HepG2 (cell line): ENCODE measurements at regions not wholly inside any gene's neighbourhood (a gene's known extent, or its start where the extent isn't known, plus 50 kb on each side); places are given as distances from the start of the nearest gene placed in this dataset.

Experiments
- FOXA3 ChIP-seq: IDR thresholded peaks from 2 replicates; pipeline ENCODE4 v1.6.1; 2016; ENCODE audit warnings: missing genetic modification reagents, missing compliant biosample characterization
- GATAD2A ChIP-seq: IDR thresholded peaks from 2 replicates; pipeline ENCODE4 v1.6.1; 2016
- HNF4G ChIP-seq, 2 experiments: sonication (generic) in 1 of 2; formaldehyde crosslinking in 1 of 2; IDR thresholded peaks; 2 replicates each; pipeline versions ENCODE4 v1.4.0 to v1.6.1; 2011 to 2020; ENCODE audit warnings: borderline replicate concordance in 2 of 2, low read depth in 2 of 2, mild to moderate bottlenecking in 2 of 2, low read length in 1 of 2, missing genetic modification reagents in 1 of 2, moderate library complexity in 1 of 2
- HOXD1 ChIP-seq: sonication (generic); formaldehyde crosslinking; IDR thresholded peaks from 2 replicates; pipeline ENCODE4 v1.5.0; 2020; ENCODE audit warnings: missing genetic modification reagents
- KAT8 ChIP-seq: IDR thresholded peaks from 2 replicates; pipeline ENCODE4 v1.6.1; 2016; ENCODE audit warnings: missing genetic modification reagents, missing compliant biosample characterization
- KLF9 ChIP-seq: IDR thresholded peaks from 2 replicates; pipeline ENCODE4 v1.6.1; 2016; ENCODE audit warnings: low read depth
- MIXL1 ChIP-seq: IDR thresholded peaks from 2 replicates; pipeline ENCODE4 v1.6.1; 2016
- SAFB2 ChIP-seq: sonication (generic); formaldehyde crosslinking; IDR thresholded peaks from 2 replicates; pipeline ENCODE4 v1.5.1; 2020; ENCODE audit warnings: missing genetic modification reagents, low read depth, mild to moderate bottlenecking, borderline replicate concordance
- SNAI1 ChIP-seq: sonication (generic); formaldehyde crosslinking; IDR thresholded peaks from 2 replicates; pipeline ENCODE4 v1.5.0; 2020; ENCODE audit warnings: mild to moderate bottlenecking, missing genetic modification reagents, borderline replicate concordance
- ZBTB21 ChIP-seq: sonication (generic); formaldehyde crosslinking; IDR thresholded peaks from 2 replicates; pipeline ENCODE4 v1.4.0; 2020; ENCODE audit warnings: missing genetic modification reagents
- ZFX ChIP-seq: sonication (generic); formaldehyde crosslinking; IDR thresholded peaks from 2 replicates; pipeline ENCODE4 v1.4.0; 2020; ENCODE audit warnings: mild to moderate bottlenecking, low read depth, missing genetic modification reagents, moderate library complexity
- ZNF124 ChIP-seq: sonication (generic); formaldehyde crosslinking; IDR thresholded peaks from 2 replicates; pipeline ENCODE4 v1.4.0; 2020; ENCODE audit warnings: missing genetic modification reagents
- ZNF292 ChIP-seq: sonication (generic); formaldehyde crosslinking; IDR thresholded peaks from 2 replicates; pipeline ENCODE4 v1.8.1; 2022; ENCODE audit warnings: mild to moderate bottlenecking, low read depth, missing genetic modification reagents, borderline replicate concordance
- ZNF564 ChIP-seq: sonication (generic); formaldehyde crosslinking; IDR thresholded peaks from 2 replicates; pipeline ENCODE4 v1.8.1; 2023; ENCODE audit warnings: mild to moderate bottlenecking, missing genetic modification reagents
- ZNF878 ChIP-seq: sonication (generic); formaldehyde crosslinking; IDR thresholded peaks from 2 replicates; pipeline ENCODE4 v1.8.1; 2023; ENCODE audit warnings: mild to moderate bottlenecking, missing genetic modification reagents, moderate library complexity
- TF ChIP-seq, protein P1 (sequence below): sonication (generic); formaldehyde crosslinking; IDR thresholded peaks from 2 replicates; pipeline ENCODE4 v1.4.0; 2020; ENCODE audit warnings: missing genetic modification reagents, borderline replicate concordance
- TF ChIP-seq, protein P2 (sequence below): IDR thresholded peaks from 2 replicates; pipeline ENCODE4 v1.6.1; 2016; ENCODE audit warnings: mild to moderate bottlenecking
- TF ChIP-seq, protein P3 (sequence below): sonication (generic); formaldehyde crosslinking; IDR thresholded peaks from 2 replicates; pipeline ENCODE4 v1.4.0; 2020; ENCODE audit warnings: missing genetic modification reagents, borderline replicate concordance

DNA sequence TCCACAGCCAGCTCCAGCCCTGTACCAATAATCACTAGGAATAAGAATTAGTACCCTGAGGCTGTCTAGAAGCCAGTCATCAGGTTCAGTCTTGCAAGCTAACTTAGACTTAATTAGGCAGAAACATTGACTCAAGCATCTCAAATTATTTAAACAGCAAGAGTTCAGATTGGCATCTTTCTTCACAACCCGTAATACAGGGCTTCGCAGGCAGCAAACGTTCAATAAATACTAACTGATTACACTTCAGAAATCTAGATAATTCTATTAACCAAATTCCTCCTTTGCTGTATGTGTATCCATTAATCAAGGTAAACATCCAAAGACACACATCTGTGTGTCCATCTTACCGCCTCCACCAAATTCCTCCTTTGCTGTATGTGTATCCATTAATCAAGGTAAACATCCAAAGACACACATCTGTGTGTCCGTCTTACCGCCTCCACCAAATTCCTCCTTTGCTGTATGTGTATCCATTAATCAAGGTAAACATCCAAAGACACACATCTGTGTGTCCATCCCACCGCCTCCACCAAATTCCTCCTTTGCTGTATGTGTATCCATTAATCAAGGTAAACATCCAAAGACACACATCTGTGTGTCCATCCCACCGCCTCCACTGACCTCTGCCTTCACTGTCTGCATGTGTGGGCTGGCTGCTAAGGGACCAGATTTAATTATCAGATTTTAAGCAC lies 158.9 kb downstream of the SUCLG1 start (continued):
- peak; percentile 96 for TF ChIP-seq GATAD2A (CRISPR knock-in tag)
- peak; percentile 13; the same call in 1 of the 2 replicates for TF ChIP-seq ZBTB21
- TF ChIP-seq KAT8 (CRISPR knock-in tag), result peak; percentile 57; the same call in 1 of the 2 replicates
- TF ChIP-seq, protein P1, sequence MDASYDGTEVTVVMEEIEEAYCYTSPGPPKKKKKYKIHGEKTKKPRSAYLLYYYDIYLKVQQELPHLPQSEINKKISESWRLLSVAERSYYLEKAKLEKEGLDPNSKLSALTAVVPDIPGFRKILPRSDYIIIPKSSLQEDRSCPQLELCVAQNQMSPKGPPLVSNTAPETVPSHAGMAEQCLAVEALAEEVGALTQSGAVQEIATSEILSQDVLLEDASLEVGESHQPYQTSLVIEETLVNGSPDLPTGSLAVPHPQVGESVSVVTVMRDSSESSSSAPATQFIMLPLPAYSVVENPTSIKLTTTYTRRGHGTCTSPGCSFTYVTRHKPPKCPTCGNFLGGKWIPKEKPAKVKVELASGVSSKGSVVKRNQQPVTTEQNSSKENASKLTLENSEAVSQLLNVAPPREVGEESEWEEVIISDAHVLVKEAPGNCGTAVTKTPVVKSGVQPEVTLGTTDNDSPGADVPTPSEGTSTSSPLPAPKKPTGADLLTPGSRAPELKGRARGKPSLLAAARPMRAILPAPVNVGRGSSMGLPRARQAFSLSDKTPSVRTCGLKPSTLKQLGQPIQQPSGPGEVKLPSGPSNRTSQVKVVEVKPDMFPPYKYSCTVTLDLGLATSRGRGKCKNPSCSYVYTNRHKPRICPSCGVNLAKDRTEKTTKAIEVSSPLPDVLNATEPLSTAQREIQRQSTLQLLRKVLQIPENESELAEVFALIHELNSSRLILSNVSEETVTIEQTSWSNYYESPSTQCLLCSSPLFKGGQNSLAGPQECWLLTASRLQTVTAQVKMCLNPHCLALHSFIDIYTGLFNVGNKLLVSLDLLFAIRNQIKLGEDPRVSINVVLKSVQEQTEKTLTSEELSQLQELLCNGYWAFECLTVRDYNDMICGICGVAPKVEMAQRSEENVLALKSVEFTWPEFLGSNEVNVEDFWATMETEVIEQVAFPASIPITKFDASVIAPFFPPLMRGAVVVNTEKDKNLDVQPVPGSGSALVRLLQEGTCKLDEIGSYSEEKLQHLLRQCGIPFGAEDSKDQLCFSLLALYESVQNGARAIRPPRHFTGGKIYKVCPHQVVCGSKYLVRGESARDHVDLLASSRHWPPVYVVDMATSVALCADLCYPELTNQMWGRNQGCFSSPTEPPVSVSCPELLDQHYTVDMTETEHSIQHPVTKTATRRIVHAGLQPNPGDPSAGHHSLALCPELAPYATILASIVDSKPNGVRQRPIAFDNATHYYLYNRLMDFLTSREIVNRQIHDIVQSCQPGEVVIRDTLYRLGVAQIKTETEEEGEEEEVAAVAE (CRISPR knock-in tag), result peak; percentile 35; the same call in 1 of the 2 replicates
- TF ChIP-seq ZNF564 (CRISPR knock-in tag), result 0 out of 2 replicates have a peak, but pooled peaks have one; percentile 32
- peak; percentile 76; the same call in 1 of the 2 replicates for TF ChIP-seq KLF9 (CRISPR knock-in tag)
- 0 out of 2 replicates have a peak, but pooled peaks have one; percentile 29 for TF ChIP-seq ZNF124
- TF ChIP-seq HNF4G (IDR thresholded peaks at IDR 0.05; ENCODE audit: borderline replicate concordance, low read depth, low read length), result peak; percentile 77
- 0 out of 2 replicates have a peak, but pooled peaks have one; percentile 63 for TF ChIP-seq HNF4G (CRISPR knock-in tag; IDR thresholded peaks at IDR 0.05; ENCODE audit: borderline replicate concordance, low read depth)
- peak; percentile 32; the same call in 1 of the 2 replicates for TF ChIP-seq ZFX (CRISPR knock-in tag)
- TF ChIP-seq FOXA3, result peak; percentile 99
- TF ChIP-seq, protein P2, sequence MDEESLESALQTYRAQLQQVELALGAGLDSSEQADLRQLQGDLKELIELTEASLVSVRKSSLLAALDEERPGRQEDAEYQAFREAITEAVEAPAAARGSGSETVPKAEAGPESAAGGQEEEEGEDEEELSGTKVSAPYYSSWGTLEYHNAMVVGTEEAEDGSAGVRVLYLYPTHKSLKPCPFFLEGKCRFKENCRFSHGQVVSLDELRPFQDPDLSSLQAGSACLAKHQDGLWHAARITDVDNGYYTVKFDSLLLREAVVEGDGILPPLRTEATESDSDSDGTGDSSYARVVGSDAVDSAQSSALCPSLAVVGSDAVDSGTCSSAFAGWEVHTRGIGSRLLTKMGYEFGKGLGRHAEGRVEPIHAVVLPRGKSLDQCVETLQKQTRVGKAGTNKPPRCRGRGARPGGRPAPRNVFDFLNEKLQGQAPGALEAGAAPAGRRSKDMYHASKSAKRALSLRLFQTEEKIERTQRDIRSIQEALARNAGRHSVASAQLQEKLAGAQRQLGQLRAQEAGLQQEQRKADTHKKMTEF (CRISPR knock-in tag), result peak; percentile 98
- peak; percentile 99 for TF ChIP-seq MIXL1 (CRISPR knock-in tag)
- TF ChIP-seq, protein P3, sequence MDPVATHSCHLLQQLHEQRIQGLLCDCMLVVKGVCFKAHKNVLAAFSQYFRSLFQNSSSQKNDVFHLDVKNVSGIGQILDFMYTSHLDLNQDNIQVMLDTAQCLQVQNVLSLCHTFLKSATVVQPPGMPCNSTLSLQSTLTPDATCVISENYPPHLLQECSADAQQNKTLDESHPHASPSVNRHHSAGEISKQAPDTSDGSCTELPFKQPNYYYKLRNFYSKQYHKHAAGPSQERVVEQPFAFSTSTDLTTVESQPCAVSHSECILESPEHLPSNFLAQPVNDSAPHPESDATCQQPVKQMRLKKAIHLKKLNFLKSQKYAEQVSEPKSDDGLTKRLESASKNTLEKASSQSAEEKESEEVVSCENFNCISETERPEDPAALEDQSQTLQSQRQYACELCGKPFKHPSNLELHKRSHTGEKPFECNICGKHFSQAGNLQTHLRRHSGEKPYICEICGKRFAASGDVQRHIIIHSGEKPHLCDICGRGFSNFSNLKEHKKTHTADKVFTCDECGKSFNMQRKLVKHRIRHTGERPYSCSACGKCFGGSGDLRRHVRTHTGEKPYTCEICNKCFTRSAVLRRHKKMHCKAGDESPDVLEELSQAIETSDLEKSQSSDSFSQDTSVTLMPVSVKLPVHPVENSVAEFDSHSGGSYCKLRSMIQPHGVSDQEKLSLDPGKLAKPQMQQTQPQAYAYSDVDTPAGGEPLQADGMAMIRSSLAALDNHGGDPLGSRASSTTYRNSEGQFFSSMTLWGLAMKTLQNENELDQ (CRISPR knock-in tag), result peak; percentile 60; the same call in 1 of the 2 replicates
- TF ChIP-seq HOXD1 (CRISPR knock-in tag), result peak; percentile 97
- peak; percentile 33; the same call in 1 of the 2 replicates for TF ChIP-seq ZNF292 (CRISPR knock-in tag)
- 0 out of 2 replicates have a peak, but pooled peaks have one; percentile 45 for TF ChIP-seq SNAI1 (CRISPR knock-in tag)
- TF ChIP-seq ZNF878 (CRISPR knock-in tag), result peak; percentile 93
- TF ChIP-seq SAFB2 (CRISPR knock-in tag), result peak; percentile 79; the same call in 1 of the 2 replicates
